ENCODE measurements at regions not wholly inside any gene's neighbourhood (a gene's known extent, or its start where the extent isn't known, plus 50 kb on each side); places are given as distances from the start of the nearest gene placed in this dataset.

GRCh38 chr20:54272901-54273488 is 65.1 kb downstream of the PFDN4 start:
- no peak for DNase-seq (ENCODE audit: low read depth)

- no peak for DNase-seq (ENCODE audit: low read depth)
Measured at GRCh38 chr20:54275359-54276111, 67.6 kb downstream of the PFDN4 start.

- no peak for DNase-seq (ENCODE audit: low read depth)
Measured at GRCh38 chr20:54276577-54277169, 68.8 kb downstream of the PFDN4 start.

GRCh38 chr20:54278262-54278661 is 70.4 kb downstream of the PFDN4 start:
- DNase-seq (ENCODE audit: low read depth): no peak

- no peak for DNase-seq (ENCODE audit: low read depth)
Measured at GRCh38 chr20:54282625-54283024, 74.7 kb downstream of the PFDN4 start.

- no peak for DNase-seq (ENCODE audit: low read depth)
Measured at GRCh38 chr20:54283253-54283652, 75.4 kb downstream of the PFDN4 start.

- DNase-seq (ENCODE audit: low read depth): no peak
Measured at GRCh38 chr20:54284928-54285704, 77.2 kb downstream of the PFDN4 start.

GRCh38 chr20:54290636-54291035 is 82.7 kb downstream of the PFDN4 start:
- no peak for DNase-seq (ENCODE audit: low read depth)

GRCh38 chr20:54291339-54292010 is 83.6 kb downstream of the PFDN4 start:
- DNase-seq (ENCODE audit: low read depth): no peak

GRCh38 chr20:54292185-54292584 is 84.3 kb downstream of the PFDN4 start:
- no peak for DNase-seq (ENCODE audit: low read depth)

- no peak for DNase-seq (ENCODE audit: low read depth)
Measured at GRCh38 chr20:54293526-54293925, 85.6 kb downstream of the PFDN4 start.

GRCh38 chr20:54294094-54294493 is 86.2 kb downstream of the PFDN4 start:
- no peak for DNase-seq (ENCODE audit: low read depth)

GRCh38 chr20:54295686-54296085 is 87.8 kb downstream of the PFDN4 start:
- no peak for DNase-seq (ENCODE audit: low read depth)

- no peak for DNase-seq (ENCODE audit: low read depth)
Measured at GRCh38 chr20:54305421-54305820, 97.5 kb downstream of the PFDN4 start.

GRCh38 chr20:54306985-54307710 is 99.3 kb downstream of the PFDN4 start:
- no peak for DNase-seq (ENCODE audit: low read depth)

- no peak for DNase-seq (ENCODE audit: low read depth)
Measured at GRCh38 chr20:54308804-54309203, 100.9 kb downstream of the PFDN4 start.

GRCh38 chr20:54318892-54319291 is 111.0 kb downstream of the PFDN4 start:
- DNase-seq (ENCODE audit: low read depth): no peak

GRCh38 chr20:54320148-54320607 is 112.3 kb downstream of the PFDN4 start:
- no peak for DNase-seq (ENCODE audit: low read depth)

GRCh38 chr20:54321352-54322087 is 113.6 kb downstream of the PFDN4 start:
- DNase-seq (ENCODE audit: low read depth): no peak

- DNase-seq (ENCODE audit: low read depth): no peak
Measured at GRCh38 chr20:54323227-54323734, 115.4 kb downstream of the PFDN4 start.
